SIG-M5 (cell line): ENCODE measurements at regions not wholly inside any gene's neighbourhood (a gene's known extent, or its start where the extent isn't known, plus 50 kb on each side); places are given as distances from the start of the nearest gene placed in this dataset.
"Not testable (repeated sequence)": the region's sequence is repeated elsewhere in the genome, so short reads cannot be mapped to it uniquely, and the experiment has no call there.

Experiments used
- DNase-seq: peaks from one replicate; lab custom pipeline; 2025; lab: John Stamatoyannopoulos, UW

- no peak for DNase-seq
Measured at GRCh38 chr3:43838009-43838758, 147.4 kb downstream of the ABHD5 start.

GRCh38 chr3:43838877-43839276, 148.1 kb downstream of the ABHD5 start:
- DNase-seq = no peak

- DNase-seq = no peak
Measured at GRCh38 chr3:43843386-43843785, 152.6 kb downstream of the ABHD5 start.

GRCh38 chr3:43844757-43845156, 154.0 kb downstream of the ABHD5 start:
- DNase-seq = no peak

- not testable (repeated sequence) for DNase-seq
Measured at GRCh38 chr3:43845553-43845952, 154.8 kb downstream of the ABHD5 start.

GRCh38 chr3:43852066-43852465, 161.3 kb downstream of the ABHD5 start:
- DNase-seq = no peak

GRCh38 chr3:43854283-43854682, 163.5 kb downstream of the ABHD5 start:
- no peak for DNase-seq

GRCh38 chr3:43854916-43855315, 164.2 kb downstream of the ABHD5 start:
- no peak for DNase-seq

- no peak for DNase-seq
Measured at GRCh38 chr3:43855674-43856299, 165.0 kb downstream of the ABHD5 start.

GRCh38 chr3:43856351-43856750, 165.6 kb downstream of the ABHD5 start:
- DNase-seq = no peak

GRCh38 chr3:43856761-43857160, 166.0 kb downstream of the ABHD5 start:
- DNase-seq = no peak

- no peak for DNase-seq
Measured at GRCh38 chr3:43857361-43858293, 166.9 kb downstream of the ABHD5 start.

- no peak for DNase-seq
Measured at GRCh38 chr3:43858294-43858701, 167.6 kb downstream of the ABHD5 start.

- DNase-seq = no peak
Measured at GRCh38 chr3:43859766-43860165, 169.0 kb downstream of the ABHD5 start.

- no peak for DNase-seq
Measured at GRCh38 chr3:43861635-43862034, 170.9 kb downstream of the ABHD5 start.

- no peak for DNase-seq
Measured at GRCh38 chr3:43862470-43862869, 171.7 kb downstream of the ABHD5 start.

GRCh38 chr3:43862992-43863805, 172.5 kb downstream of the ABHD5 start:
- DNase-seq = no peak

- no peak for DNase-seq
Measured at GRCh38 chr3:43863966-43864933, 173.5 kb downstream of the ABHD5 start.

- no peak for DNase-seq
Measured at GRCh38 chr3:43865351-43865750, 174.6 kb downstream of the ABHD5 start.

GRCh38 chr3:43865887-43866528, 175.3 kb downstream of the ABHD5 start:
- no peak for DNase-seq
